ENCODE measurements at regions not wholly inside any gene's neighbourhood (a gene's known extent, or its start where the extent isn't known, plus 50 kb on each side); places are given as distances from the start of the nearest gene placed in this dataset.

- POLR2A ChIA-PET = no interaction called here
- TF ChIP-seq CTCF (IDR thresholded peaks at IDR 0.05; ENCODE audit: control extremely low read depth, extremely low read depth, low read depth, missing control alignments) = no peak
- DNase-seq (ENCODE audit: extremely low spot score) = no peak
- CTCF ChIA-PET = no interaction called here
Measured at GRCh38 chr5:29896646-29897045, 1296.8 kb upstream of the CDH6 start.

- no peak for DNase-seq (ENCODE audit: extremely low spot score)
- TF ChIP-seq CTCF (IDR thresholded peaks at IDR 0.05; ENCODE audit: control extremely low read depth, extremely low read depth, low read depth, missing control alignments) = no peak
- CTCF ChIA-PET = no interaction called here
- POLR2A ChIA-PET = no interaction called here
Measured at GRCh38 chr5:29894668-29895067, 1298.8 kb upstream of the CDH6 start.

- TF ChIP-seq CTCF (IDR thresholded peaks at IDR 0.05; ENCODE audit: control extremely low read depth, extremely low read depth, low read depth, missing control alignments) = no peak
- DNase-seq (ENCODE audit: extremely low spot score) = no peak
- ChIA-PET CTCF (no interaction called here), POLR2A (no interaction called here)
Measured at GRCh38 chr5:29889051-29889450, 1304.4 kb upstream of the CDH6 start.

GRCh38 chr5:29885595-29885994 is 1307.9 kb upstream of the CDH6 start:
- POLR2A ChIA-PET = no interaction called here
- CTCF ChIA-PET = no interaction called here
- TF ChIP-seq CTCF (IDR thresholded peaks at IDR 0.05; ENCODE audit: control extremely low read depth, extremely low read depth, low read depth, missing control alignments) = no peak
- DNase-seq (ENCODE audit: extremely low spot score) = no peak

- DNase-seq (ENCODE audit: extremely low spot score) = no peak
- CTCF ChIA-PET = interaction anchor here (1.3 kb wide), 1 partner anchor 14 kb away, joined by 3 read pairs; no protein-coding TSS in a partner anchor
- POLR2A ChIA-PET = no interaction called here
- TF ChIP-seq CTCF (IDR thresholded peaks at IDR 0.05; ENCODE audit: control extremely low read depth, extremely low read depth, low read depth, missing control alignments) = no peak
Measured at GRCh38 chr5:29882036-29882435, 1311.5 kb upstream of the CDH6 start.

GRCh38 chr5:29879401-29879800 is 1314.1 kb upstream of the CDH6 start:
- TF ChIP-seq CTCF (IDR thresholded peaks at IDR 0.05; ENCODE audit: control extremely low read depth, extremely low read depth, low read depth, missing control alignments) = no peak
- POLR2A ChIA-PET = no interaction called here
- no peak for DNase-seq (ENCODE audit: extremely low spot score)
- CTCF ChIA-PET = no interaction called here

GRCh38 chr5:29878599-29878998 is 1314.9 kb upstream of the CDH6 start:
- POLR2A ChIA-PET = no interaction called here
- no peak for TF ChIP-seq CTCF (IDR thresholded peaks at IDR 0.05; ENCODE audit: control extremely low read depth, extremely low read depth, low read depth, missing control alignments)
- CTCF ChIA-PET = no interaction called here
- DNase-seq (ENCODE audit: extremely low spot score) = no peak

Data from GM10248 (cell line).